H1 (cell line): ENCODE measurements at regions not wholly inside any gene's neighbourhood (a gene's known extent, or its start where the extent isn't known, plus 50 kb on each side); places are given as distances from the start of the nearest gene placed in this dataset.

Experiments
- CTCF ChIA-PET: fragments of 300-600 bp; sonication (Branson Sonifier 250); formaldehyde crosslinking; loops from one replicate; lab custom pipeline; 2021; ENCODE audit not compliant: partially characterized antibody; lab: Charles Lee
- POLR2A ChIA-PET: fragments of 300-600 bp; sonication (Branson Sonifier 250); formaldehyde crosslinking; loops from one replicate; lab custom pipeline; 2021; ENCODE audit warnings: inconsistent platforms; ENCODE audit not compliant: partially characterized antibody; lab: Charles Lee
- DNase-seq, 2 experiments: peaks; one replicate each; pipeline versions ENCODE4 v3.0.0 to v3.0.0-alpha.2; 2010 to 2022; ENCODE audit warnings: low spot score in 2 of 2, low read depth in 1 of 2, mixed read lengths in 1 of 2
- FAIRE-seq: peaks from 2 replicates; lab custom pipeline; 2011; peaks lifted over from hg19 to GRCh38; lab: Jason Lieb, UNC
- H2AFZ ChIP-seq: 2 replicates; pipeline ENCODE4 v1.8.1; 2012; ENCODE audit warnings: low read length, inconsistent platforms
- H2AK5ac ChIP-seq: 2 replicates; pipeline ENCODE4 v1.6.1; 2013; ENCODE audit warnings: low read depth, low read length
- H2BK120ac ChIP-seq: replicated peaks from 2 replicates; pipeline ENCODE3; 2013; ENCODE audit warnings: low read depth, low read length, inconsistent platforms
- H2BK12ac ChIP-seq: 2 replicates; pipeline ENCODE4 v1.6.1; 2013; ENCODE audit warnings: low read depth, low read length
- H2BK15ac ChIP-seq: 2 replicates; pipeline ENCODE4 v1.6.1; 2013; ENCODE audit warnings: low read length
- H2BK20ac ChIP-seq: 2 replicates; pipeline ENCODE4 v1.6.1; 2013; ENCODE audit warnings: low read length
- H2BK5ac ChIP-seq: 2 replicates; pipeline ENCODE4 v1.6.1; 2013; ENCODE audit warnings: low read depth, low read length
- H3K14ac ChIP-seq: 2 replicates; pipeline ENCODE4 v1.6.1; 2013; ENCODE audit warnings: inconsistent platforms; ENCODE audit not compliant: insufficient read length
- H3K18ac ChIP-seq: 2 replicates; pipeline ENCODE4 v1.6.1; 2013; ENCODE audit warnings: low read length; ENCODE audit errors: extremely low read depth
- H3K23ac ChIP-seq: 2 replicates; pipeline ENCODE4 v1.6.1; 2013; ENCODE audit warnings: inconsistent platforms; ENCODE audit not compliant: insufficient read length
- H3K23me2 ChIP-seq: 2 replicates; pipeline ENCODE4 v1.6.1; 2013; ENCODE audit warnings: low read depth, low read length
- H3K27ac ChIP-seq: 2 replicates; pipeline ENCODE4 v1.6.1; 2011; ENCODE audit warnings: low read depth, low read length, inconsistent platforms
- H3K27me3 ChIP-seq, 4 experiments: replicated peaks in 1 of 4; 1 replicate in 1 of 4; 2 replicates in 3 of 4; pipeline versions ENCODE4 v1.6.1 to v1.8.1; 2011 to 2013; ENCODE audit warnings: low read length in 3 of 4, mild to moderate bottlenecking in 3 of 4, inconsistent platforms in 2 of 4, mixed read lengths in 2 of 4, moderate library complexity in 1 of 4; ENCODE audit not compliant: control insufficient read depth in 3 of 4, insufficient read depth in 3 of 4; ENCODE audit errors: extremely low read depth in 1 of 4
- H3K36me3 ChIP-seq, 4 experiments: 2 replicates each; pipeline versions ENCODE4 v1.6.1 to v1.8.1; 2011 to 2013; ENCODE audit warnings: mild to moderate bottlenecking in 4 of 4, low read length in 3 of 4, moderate library complexity in 2 of 4, control low read depth in 1 of 4, inconsistent platforms in 1 of 4; ENCODE audit not compliant: insufficient read depth in 4 of 4, control insufficient read depth in 2 of 4
- H3K4ac ChIP-seq: replicated peaks from 2 replicates; pipeline ENCODE3; 2013; ENCODE audit warnings: low read length, low read depth, mixed read lengths, inconsistent platforms; ENCODE audit not compliant: insufficient read length
- H3K4me1 ChIP-seq, 4 experiments: replicated peaks in 1 of 4; 1 replicate in 1 of 4; 2 replicates in 3 of 4; pipeline versions ENCODE4 v1.6.1 to v1.8.1; 2011 to 2013; ENCODE audit warnings: low read length in 3 of 4, inconsistent platforms in 2 of 4, mixed read lengths in 1 of 4; ENCODE audit not compliant: insufficient read depth in 4 of 4, control insufficient read depth in 3 of 4
- H3K4me2 ChIP-seq, 2 experiments: 2 replicates each; pipeline versions ENCODE4 v1.6.1 to v1.8.1; 2011 to 2013; ENCODE audit warnings: low read depth in 2 of 2, low read length in 2 of 2, control low read depth in 1 of 2, inconsistent platforms in 1 of 2, mild to moderate bottlenecking in 1 of 2; ENCODE audit not compliant: insufficient read depth in 1 of 2
- H3K4me3 ChIP-seq, 4 experiments: fragments of 200-600, 300-600 bp in 1 of 4; sonication (generic), shearing (Covaris generic), sonication (Bioruptor Twin) in 1 of 4; 2 replicates each; pipeline versions ENCODE4 v1.5.1 to v1.8.1; 2011 to 2016; ENCODE audit warnings: low read length in 4 of 4, low read depth in 3 of 4, control low read depth in 2 of 4, inconsistent platforms in 2 of 4, mild to moderate bottlenecking in 2 of 4, mixed read lengths in 1 of 4, moderate library complexity in 1 of 4; ENCODE audit not compliant: insufficient read depth in 2 of 4; ENCODE audit errors: extremely low read depth in 1 of 4
- H3K56ac ChIP-seq: replicated peaks from 2 replicates; pipeline ENCODE3; 2013; ENCODE audit warnings: low read depth, mild to moderate bottlenecking, mixed read lengths, low read length, inconsistent platforms; ENCODE audit not compliant: insufficient read length
- H3K79me1 ChIP-seq: 2 replicates; pipeline ENCODE4 v1.6.1; 2013; ENCODE audit warnings: low read depth, low read length, control low read depth
- H3K79me2 ChIP-seq, 2 experiments: 2 replicates each; pipeline versions ENCODE4 v1.6.1 to v1.8.1; 2012 to 2013; ENCODE audit warnings: low read length in 2 of 2, mild to moderate bottlenecking in 2 of 2, inconsistent platforms in 1 of 2; ENCODE audit not compliant: insufficient read depth in 2 of 2, control insufficient read depth in 1 of 2
- H3K9ac ChIP-seq, 4 experiments: replicated peaks in 1 of 4; 1 replicate in 1 of 4; 2 replicates in 3 of 4; pipeline versions ENCODE4 v1.6.1 to v1.8.1; 2011 to 2013; ENCODE audit warnings: low read depth in 3 of 4, low read length in 3 of 4, control low read depth in 2 of 4, mild to moderate bottlenecking in 2 of 4, moderate library complexity in 2 of 4, inconsistent platforms in 1 of 4; ENCODE audit errors: extremely low read depth in 1 of 4
- H3K9me3 ChIP-seq, 2 experiments: 2 replicates each; pipeline versions ENCODE4 v1.6.1 to v1.8.1; 2012 to 2013; ENCODE audit warnings: mild to moderate bottlenecking in 2 of 2, moderate library complexity in 2 of 2, control low read depth in 1 of 2, inconsistent platforms in 1 of 2, low read depth in 1 of 2, low read length in 1 of 2, mixed read lengths in 1 of 2; ENCODE audit not compliant: insufficient read depth in 2 of 2
- H4K20me1 ChIP-seq, 2 experiments: replicated peaks in 1 of 2; 2 replicates each; pipeline versions ENCODE3 to v1.8.1; 2011 to 2013; ENCODE audit warnings: inconsistent platforms in 2 of 2, low read length in 2 of 2, mild to moderate bottlenecking in 1 of 2; ENCODE audit not compliant: insufficient read depth in 2 of 2, control insufficient read depth in 1 of 2
- H4K5ac ChIP-seq: 2 replicates; pipeline ENCODE4 v1.6.1; 2013; ENCODE audit warnings: low read length, low read depth, mixed read lengths, inconsistent platforms; ENCODE audit not compliant: insufficient read length
- H4K8ac ChIP-seq: 2 replicates; pipeline ENCODE4 v1.8.0; 2013; ENCODE audit warnings: mild to moderate bottlenecking, moderate library complexity, low read length, inconsistent platforms; ENCODE audit not compliant: insufficient read depth; ENCODE audit errors: extremely low read depth
- H4K91ac ChIP-seq: replicated peaks from 2 replicates; pipeline ENCODE3; 2013; ENCODE audit warnings: low read length, mixed read lengths, inconsistent platforms; ENCODE audit not compliant: insufficient read length
- NRF1 ChIP-seq: IDR thresholded peaks from 2 replicates; pipeline ENCODE4 v1.6.1; 2011; ENCODE audit warnings: mild to moderate bottlenecking, low read depth, low read length, improper control_type of control experiment
- TCF12 ChIP-seq: IDR thresholded peaks from 2 replicates; pipeline ENCODE4 v1.6.1; 2011; ENCODE audit warnings: low read depth, mild to moderate bottlenecking, low read length
- WGBS, 2 experiments: shearing (Covaris generic) in 1 of 2; methylation state at CpG; one replicate each; pipeline versions ENCODE4 v1.1.6 to v1.1.7; 2013 to 2015; ENCODE audit warnings: low lambda C conversion rate in 2 of 2, mixed read lengths in 2 of 2, inconsistent platforms in 1 of 2, low coverage in 1 of 2, missing lambda C conversion rate in 1 of 2; ENCODE audit not compliant: insufficient replicate concordance in 2 of 2, insufficient coverage in 1 of 2, insufficient read length in 1 of 2; ENCODE audit errors: extremely low coverage in 1 of 2, missing lambda C conversion rate in 1 of 2; 5-methylcytosine and 5-hydroxymethylcytosine counted together

DNA sequence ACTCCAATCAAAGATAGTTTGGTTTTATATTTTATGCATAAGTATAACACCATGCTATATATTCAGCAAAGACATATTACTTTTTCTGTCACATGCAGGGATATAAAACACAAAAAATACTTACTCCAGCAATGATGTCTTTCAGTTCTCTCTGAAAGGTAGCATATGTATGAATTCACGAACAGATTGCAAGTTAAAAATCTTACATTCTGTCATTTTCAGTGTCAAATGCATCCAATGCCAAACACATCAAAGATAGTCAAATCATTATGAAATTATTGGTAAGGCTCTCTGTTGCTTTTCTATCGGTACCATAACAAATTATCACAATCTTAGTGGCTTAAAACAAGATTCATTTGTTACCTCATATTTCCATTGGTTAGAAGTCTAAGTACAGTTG lies 492.0 kb upstream of the KIF2B start:
- no peak overlapping the region for H4K8ac ChIP-seq
- H2BK12ac ChIP-seq: no peak overlapping the region
- H3K4me3 ChIP-seq: no peak overlapping the region
- no peak for FAIRE-seq
- H3K23me2 ChIP-seq: no peaks in the 10 kb centered on the region; the same call in 1 of the 2 replicates
- TF ChIP-seq NRF1 (no peak), TCF12 (no peak)
- no peak overlapping the region for H4K5ac ChIP-seq
- WGBS, 2 experiments: 87% methylated on average over 2 of the region's 2 CpGs; no CpG with 5 or more reads in 1 of the 2 experiments
- H3K18ac ChIP-seq: no peak overlapping the region
- no peak overlapping the region for H2AK5ac ChIP-seq
- no peak overlapping the region for H2BK20ac ChIP-seq
- ChIA-PET CTCF (no interaction called here), POLR2A (no interaction called here)
- no peaks in the 10 kb centered on the region for H4K20me1 ChIP-seq
- H3K4me1 ChIP-seq: no peaks in the 10 kb centered on the region
- no peak overlapping the region for H3K27ac ChIP-seq
- no peak overlapping the region for H3K4me2 ChIP-seq
- H2BK5ac ChIP-seq: no peak overlapping the region
- no peak overlapping the region for H3K14ac ChIP-seq
- H4K91ac ChIP-seq: no peak overlapping the region
- no peak overlapping the region for H3K4ac ChIP-seq
- no peaks in the 10 kb centered on the region for H3K36me3 ChIP-seq
- DNase-seq: no peak
- no peak overlapping the region for H3K56ac ChIP-seq
- no peaks in the 10 kb centered on the region for H3K79me2 ChIP-seq
- no peak overlapping the region for H2AFZ ChIP-seq
- no peak overlapping the region for H3K9ac ChIP-seq
- H3K79me1 ChIP-seq: no peaks in the 10 kb centered on the region
- no peak overlapping the region for H3K23ac ChIP-seq
- no peak overlapping the region for H2BK120ac ChIP-seq
- H3K27me3 ChIP-seq: no peaks in the 10 kb centered on the region
- no peak overlapping the region for H2BK15ac ChIP-seq
- no peaks in the 10 kb centered on the region for H3K9me3 ChIP-seq
